ENCODE measurements at regions not wholly inside any gene's neighbourhood (a gene's known extent, or its start where the extent isn't known, plus 50 kb on each side); places are given as distances from the start of the nearest gene placed in this dataset.

GRCh38 chr15:91542226-91542625 is 311.3 kb upstream of the SLCO3A1 start:
- no peak for DNase-seq (ENCODE audit: low read depth)
- TF ChIP-seq MYC (IDR thresholded peaks at IDR 0.05; ENCODE audit: low read depth, low read length): no peak
- no peak for TF ChIP-seq MAX (IDR thresholded peaks at IDR 0.05; ENCODE audit: low read depth, low read length)
- no peak for TF ChIP-seq POLR2A (IDR thresholded peaks at IDR 0.05; ENCODE audit: extremely low read depth, insufficient read length)
- no peak for TF ChIP-seq CTCF (IDR thresholded peaks at IDR 0.05; ENCODE audit: low read depth, low read length)
- no peak overlapping the region for H3K4me3 ChIP-seq (ENCODE audit: low read depth, low read length)

- DNase-seq (ENCODE audit: low read depth): no peak
- H3K4me3 ChIP-seq (ENCODE audit: low read depth, low read length): no peak overlapping the region
- TF ChIP-seq CTCF (IDR thresholded peaks at IDR 0.05; ENCODE audit: low read depth, low read length): no peak
- no peak for TF ChIP-seq MYC (IDR thresholded peaks at IDR 0.05; ENCODE audit: low read depth, low read length)
- no peak for TF ChIP-seq MAX (IDR thresholded peaks at IDR 0.05; ENCODE audit: low read depth, low read length)
- no peak for TF ChIP-seq POLR2A (IDR thresholded peaks at IDR 0.05; ENCODE audit: extremely low read depth, insufficient read length)
Observed at GRCh38 chr15:91547356-91547755, 306.2 kb upstream of the SLCO3A1 start.

GRCh38 chr15:91548549-91548948 is 305.0 kb upstream of the SLCO3A1 start:
- DNase-seq (ENCODE audit: low read depth): no peak
- TF ChIP-seq MAX (IDR thresholded peaks at IDR 0.05; ENCODE audit: low read depth, low read length) (no peak), MYC (IDR thresholded peaks at IDR 0.05; ENCODE audit: low read depth, low read length) (no peak), POLR2A (IDR thresholded peaks at IDR 0.05; ENCODE audit: extremely low read depth, insufficient read length) (no peak), CTCF (IDR thresholded peaks at IDR 0.05; ENCODE audit: low read depth, low read length) (no peak)

GRCh38 chr15:91549581-91549980 is 303.9 kb upstream of the SLCO3A1 start:
- TF ChIP-seq CTCF (IDR thresholded peaks at IDR 0.05; ENCODE audit: low read depth, low read length): no peak
- peak; percentile 26; the same call in 1 of the 2 replicates for TF ChIP-seq MAX (IDR thresholded peaks at IDR 0.05; ENCODE audit: low read depth, low read length)
- no peak overlapping the region for H3K4me3 ChIP-seq (ENCODE audit: low read depth, low read length)
- peak; percentile 7 for DNase-seq (ENCODE audit: low read depth)

More at GRCh38 chr15:91548549-91548948, 305.0 kb upstream of the SLCO3A1 start:
- H3K4me3 ChIP-seq (ENCODE audit: low read depth, low read length): no peak overlapping the region

GRCh38 chr15:91552555-91552954 is 301.0 kb upstream of the SLCO3A1 start:
- DNase-seq (ENCODE audit: low read depth): no peak
- H3K4me3 ChIP-seq (ENCODE audit: low read depth, low read length): no peak overlapping the region
- TF ChIP-seq POLR2A (IDR thresholded peaks at IDR 0.05; ENCODE audit: extremely low read depth, insufficient read length): no peak
- TF ChIP-seq CTCF (IDR thresholded peaks at IDR 0.05; ENCODE audit: low read depth, low read length): no peak
- TF ChIP-seq MYC (IDR thresholded peaks at IDR 0.05; ENCODE audit: low read depth, low read length): no peak
- TF ChIP-seq MAX (IDR thresholded peaks at IDR 0.05; ENCODE audit: low read depth, low read length): no peak

Measured in NB4 (cell line).